Esophagus squamous epithelium (tissue), 4 donors: ENCODE measurements at regions not wholly inside any gene's neighbourhood (a gene's known extent, or its start where the extent isn't known, plus 50 kb on each side); places are given as distances from the start of the nearest gene placed in this dataset.

Experiments used
- POLR2A ChIP-seq, 4 donors: fragments of 450-650 bp; IDR thresholded peaks; one replicate each; pipeline ENCODE4 v1.6.1; 2017; ENCODE audit warnings: antibody characterized with exemption in 4 of 4, mild to moderate bottlenecking in 4 of 4, moderate library complexity in 3 of 4
- TF ChIP-seq, protein P1 (sequence below), 6 experiments: fragments of 450-650 bp in 4 of 6; fragments of 200-600 bp in 2 of 6; sonication (generic) in 2 of 6; IDR thresholded peaks; one replicate each; pipeline ENCODE4 v1.5.1; 2016 to 2019; ENCODE audit warnings: antibody characterized with exemption in 6 of 6, mild to moderate bottlenecking in 4 of 6, moderate library complexity in 4 of 6

DNA sequence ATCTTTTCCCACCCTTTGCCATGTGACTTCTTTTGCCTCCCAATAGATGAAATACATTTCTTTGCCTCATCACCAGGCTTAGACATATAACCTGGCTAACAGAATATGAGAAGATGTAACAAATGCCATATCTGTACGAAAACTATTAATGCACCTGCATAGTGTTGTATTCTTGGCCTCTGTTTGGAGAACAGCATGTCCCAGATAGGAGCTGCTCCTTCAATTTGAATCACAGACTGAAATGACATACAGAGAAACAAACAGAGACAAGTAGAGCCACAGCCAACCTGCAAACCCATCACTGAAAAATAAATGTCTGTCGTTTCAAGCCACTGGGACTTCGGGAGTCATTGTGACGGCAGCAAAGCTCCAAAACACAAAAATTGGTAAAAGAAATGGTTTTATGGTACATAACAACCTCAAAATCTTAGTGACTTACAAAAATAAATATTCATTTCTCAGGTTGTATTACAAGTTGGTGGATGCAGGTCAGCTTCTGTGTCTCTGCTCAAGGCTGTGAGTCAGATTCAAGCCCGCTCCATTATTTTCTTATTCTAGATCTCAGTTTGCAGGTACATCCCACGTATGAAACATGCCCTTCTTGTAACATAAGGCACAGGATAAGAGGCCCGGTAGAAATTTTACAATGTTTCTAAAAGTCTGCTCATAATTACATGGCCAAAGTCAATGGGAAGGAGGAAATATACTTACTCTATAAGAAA lies 171.3 kb upstream of the SOX6 start:
- no peak for TF ChIP-seq POLR2A (IDR thresholded peaks at IDR 0.05)
- TF ChIP-seq, protein P1, sequence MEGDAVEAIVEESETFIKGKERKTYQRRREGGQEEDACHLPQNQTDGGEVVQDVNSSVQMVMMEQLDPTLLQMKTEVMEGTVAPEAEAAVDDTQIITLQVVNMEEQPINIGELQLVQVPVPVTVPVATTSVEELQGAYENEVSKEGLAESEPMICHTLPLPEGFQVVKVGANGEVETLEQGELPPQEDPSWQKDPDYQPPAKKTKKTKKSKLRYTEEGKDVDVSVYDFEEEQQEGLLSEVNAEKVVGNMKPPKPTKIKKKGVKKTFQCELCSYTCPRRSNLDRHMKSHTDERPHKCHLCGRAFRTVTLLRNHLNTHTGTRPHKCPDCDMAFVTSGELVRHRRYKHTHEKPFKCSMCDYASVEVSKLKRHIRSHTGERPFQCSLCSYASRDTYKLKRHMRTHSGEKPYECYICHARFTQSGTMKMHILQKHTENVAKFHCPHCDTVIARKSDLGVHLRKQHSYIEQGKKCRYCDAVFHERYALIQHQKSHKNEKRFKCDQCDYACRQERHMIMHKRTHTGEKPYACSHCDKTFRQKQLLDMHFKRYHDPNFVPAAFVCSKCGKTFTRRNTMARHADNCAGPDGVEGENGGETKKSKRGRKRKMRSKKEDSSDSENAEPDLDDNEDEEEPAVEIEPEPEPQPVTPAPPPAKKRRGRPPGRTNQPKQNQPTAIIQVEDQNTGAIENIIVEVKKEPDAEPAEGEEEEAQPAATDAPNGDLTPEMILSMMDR (IDR thresholded peaks at IDR 0.05) = no peak
